ENCODE measurements at regions not wholly inside any gene's neighbourhood (a gene's known extent, or its start where the extent isn't known, plus 50 kb on each side); places are given as distances from the start of the nearest gene placed in this dataset.

DNA sequence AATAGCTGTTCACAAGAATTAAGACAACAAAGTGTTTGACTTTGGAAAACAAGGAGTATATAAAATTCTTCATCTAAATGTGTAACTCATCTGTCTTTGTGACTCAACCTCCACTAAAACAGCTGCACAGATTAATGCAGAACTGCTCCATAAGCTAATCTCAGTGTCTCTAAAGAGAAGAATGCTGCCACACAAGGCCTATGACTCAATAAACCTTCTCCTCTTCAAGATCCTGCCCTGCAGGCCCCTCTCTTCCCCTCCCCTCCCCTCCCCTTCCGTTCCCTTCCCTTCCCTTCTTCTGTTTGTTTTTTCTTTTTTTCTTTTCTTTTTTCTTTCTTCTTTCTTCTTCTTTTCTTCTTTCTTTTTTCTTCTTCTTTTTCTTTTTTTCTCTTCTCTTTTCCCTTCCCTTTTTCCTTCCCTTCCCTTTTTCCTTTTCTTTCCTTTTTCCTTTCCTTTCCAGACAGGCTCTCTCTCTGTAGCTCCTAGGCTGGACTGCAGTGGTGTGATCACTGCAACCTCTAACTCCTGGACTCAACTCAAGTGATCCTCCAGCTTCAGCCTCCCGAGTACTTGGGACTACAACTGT lies 1052.8 kb downstream of the BRINP3 start:
- TF ChIP-seq CTCF (IDR thresholded peaks at IDR 0.05) (no peak), POLR2A (IDR thresholded peaks at IDR 0.05) (no peak)

Measured in right lobe of liver (tissue), 4 donors.